CD4-positive, alpha-beta T cell treated with Interleukin-4 for 4 hours (primary cell): ENCODE measurements at regions not wholly inside any gene's neighbourhood (a gene's known extent, or its start where the extent isn't known, plus 50 kb on each side); places are given as distances from the start of the nearest gene placed in this dataset.

Source experiments
- DNase-seq: peaks from one replicate; pipeline ENCODE4 v3.0.0-alpha.2; 2020

- no peak for DNase-seq
Observed at GRCh38 chr4:181431006-181431405, 812.2 kb upstream of the TENM3 start.

GRCh38 chr4:181431661-181432060 lies 811.5 kb upstream of the TENM3 start:
- DNase-seq: no peak

GRCh38 chr4:181432335-181432734 lies 810.9 kb upstream of the TENM3 start:
- DNase-seq: no peak

- no peak for DNase-seq
Observed at GRCh38 chr4:181437895-181438294, 805.3 kb upstream of the TENM3 start.

- DNase-seq: no peak
Observed at GRCh38 chr4:181438641-181439040, 804.6 kb upstream of the TENM3 start.

- no peak for DNase-seq
Observed at GRCh38 chr4:181443021-181443420, 800.2 kb upstream of the TENM3 start.

GRCh38 chr4:181465826-181466225 lies 777.4 kb upstream of the TENM3 start:
- DNase-seq: no peak

- DNase-seq: no peak
Observed at GRCh38 chr4:181468451-181468850, 774.8 kb upstream of the TENM3 start.

- DNase-seq: no peak
Observed at GRCh38 chr4:181470306-181470705, 772.9 kb upstream of the TENM3 start.

- no peak for DNase-seq
Observed at GRCh38 chr4:181475359-181475758, 767.8 kb upstream of the TENM3 start.

- no peak for DNase-seq
Observed at GRCh38 chr4:181475781-181476507, 767.3 kb upstream of the TENM3 start.

GRCh38 chr4:181476508-181476890 lies 766.7 kb upstream of the TENM3 start:
- DNase-seq: no peak

GRCh38 chr4:181477591-181477990 lies 765.6 kb upstream of the TENM3 start:
- no peak for DNase-seq

- DNase-seq: no peak
Observed at GRCh38 chr4:181478656-181479055, 764.5 kb upstream of the TENM3 start.

- DNase-seq: no peak
Observed at GRCh38 chr4:181479141-181479540, 764.1 kb upstream of the TENM3 start.

- DNase-seq: no peak
Observed at GRCh38 chr4:181484396-181484795, 758.8 kb upstream of the TENM3 start.

- DNase-seq: no peak
Observed at GRCh38 chr4:181488926-181489325, 754.3 kb upstream of the TENM3 start.

- no peak for DNase-seq
Observed at GRCh38 chr4:181498148-181498547, 745.1 kb upstream of the TENM3 start.

- DNase-seq: no peak
Observed at GRCh38 chr4:181502611-181503010, 740.6 kb upstream of the TENM3 start.

GRCh38 chr4:181503687-181504390 lies 739.4 kb upstream of the TENM3 start:
- DNase-seq: no peak

GRCh38 chr4:181504924-181505323 lies 738.3 kb upstream of the TENM3 start:
- no peak for DNase-seq

- DNase-seq: no peak
Observed at GRCh38 chr4:181507180-181507835, 735.9 kb upstream of the TENM3 start.

- DNase-seq: no peak
Observed at GRCh38 chr4:181507938-181508337, 735.3 kb upstream of the TENM3 start.

GRCh38 chr4:181508601-181509000 lies 734.6 kb upstream of the TENM3 start:
- no peak for DNase-seq
